ENCODE measurements at regions not wholly inside any gene's neighbourhood (a gene's known extent, or its start where the extent isn't known, plus 50 kb on each side); places are given as distances from the start of the nearest gene placed in this dataset.

DNA sequence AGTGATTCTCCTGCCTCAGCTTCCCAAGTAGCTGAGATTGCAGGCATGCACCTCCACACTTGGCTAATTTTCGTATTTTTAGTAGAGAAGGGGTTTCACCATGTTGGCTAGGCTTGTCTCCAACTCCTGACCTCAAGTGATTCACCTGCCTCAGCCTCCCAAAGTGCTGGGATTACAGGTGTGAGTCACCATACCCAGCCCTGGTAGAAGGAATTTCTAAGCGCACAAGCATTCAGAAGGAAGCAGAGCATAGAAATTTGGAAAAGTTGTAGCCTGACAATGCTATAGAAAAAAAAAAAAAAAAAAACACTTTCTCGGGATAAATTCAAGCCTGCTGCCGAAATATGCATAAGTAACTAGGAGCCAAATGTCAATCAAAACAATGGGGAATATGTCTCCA is 249.4 kb downstream of the GRB14 start:
- no peak for DNase-seq
- H3K27ac ChIP-seq, result no peak overlapping the region
- no peak overlapping the region for H2AFZ ChIP-seq
- no peak overlapping the region for H3K4me3 ChIP-seq
- no peaks in the 10 kb centered on the region for H3K36me3 ChIP-seq (ENCODE audit: low read depth)
- no peaks in the 10 kb centered on the region for H3F3A ChIP-seq (ENCODE audit: insufficient read depth)
- H3K9ac ChIP-seq, result no peak overlapping the region
- no peaks in the 10 kb centered on the region for H3K4me1 ChIP-seq (ENCODE audit: insufficient read depth)
- no peaks in the 10 kb centered on the region for H3K27me3 ChIP-seq (replicated peaks; ENCODE audit: insufficient read depth)
- no peaks in the 10 kb centered on the region for H3K9me3 ChIP-seq (ENCODE audit: low read depth)
- WGBS, 2 experiments (ENCODE audit: low coverage in 1 of 2, low lambda C conversion rate in 2 of 2, missing lambda C conversion rate in 2 of 2), result 38 to 47% methylated on average over 4 of the region's 4 CpGs
- no peak overlapping the region for H3K4me2 ChIP-seq (ENCODE audit: unreplicated experiment)
- H3K79me2 ChIP-seq (ENCODE audit: insufficient read depth), result no peaks in the 10 kb centered on the region
- H3K9me2 ChIP-seq (ENCODE audit: insufficient read depth), result no peaks in the 10 kb centered on the region
- TF ChIP-seq EZH2phosphoT487 (IDR thresholded peaks at IDR 0.05; ENCODE audit: insufficient read depth, low read depth) (no peak), EZH2 (IDR thresholded peaks at IDR 0.05; ENCODE audit: insufficient read depth, poor library complexity, severe bottlenecking) (no peak)
- H4K20me1 ChIP-seq (ENCODE audit: insufficient read depth), result no peaks in the 10 kb centered on the region
- in situ Hi-C loops (cut with MboI), result no loop called here

DNA sequence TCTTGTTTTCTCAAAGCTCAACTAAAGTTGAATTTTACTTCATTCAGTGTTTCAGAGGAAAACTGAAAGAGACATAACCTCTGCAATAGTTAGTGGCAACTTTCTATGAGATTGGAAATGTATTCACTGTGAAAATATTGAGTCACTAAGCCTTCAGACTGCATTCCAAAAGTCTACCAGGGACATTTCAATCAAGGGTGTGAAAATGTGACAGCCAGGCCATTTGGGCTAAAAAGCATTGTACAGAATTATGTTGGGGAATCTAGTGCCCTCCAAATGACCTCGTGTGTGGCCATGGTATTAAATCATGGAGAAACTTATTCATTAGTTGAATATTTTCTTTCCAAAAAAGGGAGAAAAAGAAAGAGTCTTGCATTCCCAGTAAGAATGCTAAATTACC is 251.9 kb downstream of the GRB14 start:
- Histone ChIP-seq H3K4me3 (no peak overlapping the region), H3K27ac (no peak overlapping the region), H3K27me3 (replicated peaks; ENCODE audit: insufficient read depth) (no peaks in the 10 kb centered on the region), H3K4me2 (ENCODE audit: unreplicated experiment) (no peak overlapping the region), H4K20me1 (ENCODE audit: insufficient read depth) (no peaks in the 10 kb centered on the region), H3K9ac (no peak overlapping the region), H3F3A (ENCODE audit: insufficient read depth) (no peaks in the 10 kb centered on the region), H3K4me1 (ENCODE audit: insufficient read depth) (no peaks in the 10 kb centered on the region), H3K79me2 (ENCODE audit: insufficient read depth) (no peaks in the 10 kb centered on the region), H3K9me2 (ENCODE audit: insufficient read depth) (no peaks in the 10 kb centered on the region), H3K9me3 (ENCODE audit: low read depth) (no peaks in the 10 kb centered on the region), H3K36me3 (ENCODE audit: low read depth) (no peaks in the 10 kb centered on the region), H2AFZ (no peak overlapping the region)
- in situ Hi-C loops (cut with MboI), result no loop called here
- DNase-seq, result no peak
- 0 to 6% methylated on average over 1 of the region's 1 CpG for WGBS, 2 experiments (ENCODE audit: low coverage in 1 of 2, low lambda C conversion rate in 2 of 2, missing lambda C conversion rate in 2 of 2)
- TF ChIP-seq EZH2 (IDR thresholded peaks at IDR 0.05; ENCODE audit: insufficient read depth, poor library complexity, severe bottlenecking) (no peak), EZH2phosphoT487 (IDR thresholded peaks at IDR 0.05; ENCODE audit: insufficient read depth, low read depth) (no peak)

DNA sequence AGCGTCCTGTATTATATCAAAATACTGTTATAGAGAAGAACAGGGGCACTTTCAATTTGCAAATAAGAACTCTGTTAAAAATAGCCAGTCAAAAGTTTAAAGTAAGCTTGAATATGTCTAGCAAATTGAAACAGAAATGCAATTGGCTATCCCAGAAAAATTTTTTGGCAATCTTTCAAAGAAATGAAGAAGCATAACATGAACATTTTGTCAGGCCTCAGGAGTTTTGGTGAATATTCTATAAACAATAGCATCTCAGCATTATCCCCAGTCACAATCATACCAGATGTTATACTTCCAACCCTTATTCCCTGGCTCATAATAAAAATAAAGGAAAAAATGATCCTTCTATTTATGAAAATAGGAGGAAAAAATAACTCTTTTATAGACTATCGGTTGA is 252.4 kb downstream of the GRB14 start:
- H3K4me3 ChIP-seq, result no peak overlapping the region
- H3K9me3 ChIP-seq (ENCODE audit: low read depth), result no peaks in the 10 kb centered on the region
- WGBS, 2 experiments (ENCODE audit: low coverage in 1 of 2, low lambda C conversion rate in 2 of 2, missing lambda C conversion rate in 2 of 2), result 24 to 34% methylated on average over 2 of the region's 2 CpGs
- TF ChIP-seq EZH2phosphoT487 (IDR thresholded peaks at IDR 0.05; ENCODE audit: insufficient read depth, low read depth) (no peak), EZH2 (IDR thresholded peaks at IDR 0.05; ENCODE audit: insufficient read depth, poor library complexity, severe bottlenecking) (no peak)
- in situ Hi-C loops (cut with MboI), result no loop called here
- H3K27ac ChIP-seq, result no peak overlapping the region
- no peaks in the 10 kb centered on the region for H3K79me2 ChIP-seq (ENCODE audit: insufficient read depth)
- H3F3A ChIP-seq (ENCODE audit: insufficient read depth), result no peaks in the 10 kb centered on the region
- H4K20me1 ChIP-seq (ENCODE audit: insufficient read depth), result no peaks in the 10 kb centered on the region
- H3K9ac ChIP-seq, result no peak overlapping the region
- no peak for DNase-seq
- H2AFZ ChIP-seq, result no peak overlapping the region
- no peaks in the 10 kb centered on the region for H3K4me1 ChIP-seq (ENCODE audit: insufficient read depth)
- no peak overlapping the region for H3K4me2 ChIP-seq (ENCODE audit: unreplicated experiment)
- no peaks in the 10 kb centered on the region for H3K27me3 ChIP-seq (replicated peaks; ENCODE audit: insufficient read depth)
- H3K36me3 ChIP-seq (ENCODE audit: low read depth), result no peaks in the 10 kb centered on the region
- no peaks in the 10 kb centered on the region for H3K9me2 ChIP-seq (ENCODE audit: insufficient read depth)

DNA sequence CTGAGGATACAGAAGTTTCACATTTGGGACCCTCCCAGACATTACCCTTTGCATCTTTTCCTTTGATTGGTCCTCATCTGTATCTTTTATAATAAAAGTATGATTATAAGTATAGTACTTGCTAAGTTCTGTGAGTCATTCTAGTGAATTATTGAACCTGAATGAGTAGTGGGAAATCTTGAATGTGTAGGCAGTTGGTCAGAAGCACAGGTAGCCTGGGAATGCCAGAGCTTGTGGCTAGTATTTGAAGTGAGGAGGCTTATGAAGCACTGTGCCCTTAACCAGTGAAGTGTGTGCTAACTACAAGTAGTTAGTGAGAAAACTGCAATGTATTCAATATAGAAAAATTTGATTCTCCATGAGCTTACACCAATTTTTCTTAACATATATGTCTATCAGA is 257.6 kb downstream of the GRB14 start:
- H3K9ac ChIP-seq, result no peak overlapping the region
- H3K9me2 ChIP-seq (ENCODE audit: insufficient read depth), result no peaks in the 10 kb centered on the region
- in situ Hi-C loops (cut with MboI), result no loop called here
- H3K4me1 ChIP-seq (ENCODE audit: insufficient read depth), result no peaks in the 10 kb centered on the region
- no peak overlapping the region for H2AFZ ChIP-seq
- no peaks in the 10 kb centered on the region; the same call in 1 of the 2 replicates for H3K27me3 ChIP-seq (replicated peaks; ENCODE audit: insufficient read depth)
- no peaks in the 10 kb centered on the region for H4K20me1 ChIP-seq (ENCODE audit: insufficient read depth)
- no peaks in the 10 kb centered on the region for H3K79me2 ChIP-seq (ENCODE audit: insufficient read depth)
- TF ChIP-seq EZH2phosphoT487 (IDR thresholded peaks at IDR 0.05; ENCODE audit: insufficient read depth, low read depth) (no peak), EZH2 (IDR thresholded peaks at IDR 0.05; ENCODE audit: insufficient read depth, poor library complexity, severe bottlenecking) (no peak)
- no peaks in the 10 kb centered on the region for H3F3A ChIP-seq (ENCODE audit: insufficient read depth)
- H3K9me3 ChIP-seq (ENCODE audit: low read depth), result no peaks in the 10 kb centered on the region
- no peak overlapping the region for H3K4me3 ChIP-seq
- H3K27ac ChIP-seq, result no peak overlapping the region
- H3K36me3 ChIP-seq (ENCODE audit: low read depth), result no peaks in the 10 kb centered on the region
- H3K4me2 ChIP-seq (ENCODE audit: unreplicated experiment), result no peak overlapping the region
- DNase-seq, result no peak

DNA sequence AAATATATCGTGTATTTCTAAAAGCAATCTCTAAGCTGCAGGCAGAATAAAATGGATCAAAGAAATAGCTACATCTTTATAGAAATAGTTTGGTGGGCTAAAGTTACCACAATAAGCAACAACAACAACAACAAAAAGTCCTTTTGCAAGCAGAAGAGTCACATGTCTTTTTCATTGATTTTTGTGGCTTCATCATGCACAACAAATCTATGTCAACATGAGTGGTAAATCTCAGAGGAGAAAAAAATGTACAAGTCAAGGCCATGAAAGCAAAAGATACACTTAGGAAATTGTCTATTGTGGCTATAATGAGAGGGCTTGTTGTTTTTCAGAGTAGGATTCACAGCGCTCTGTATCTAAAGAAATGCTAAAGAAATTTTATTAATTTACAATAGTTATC is 269.7 kb downstream of the GRB14 start:
- no peaks in the 10 kb centered on the region for H3K79me2 ChIP-seq (ENCODE audit: insufficient read depth)
- H3K27me3 ChIP-seq (replicated peaks; ENCODE audit: insufficient read depth), result no peaks in the 10 kb centered on the region; the same call in 1 of the 2 replicates
- no peaks in the 10 kb centered on the region for H3K4me1 ChIP-seq (ENCODE audit: insufficient read depth)
- in situ Hi-C loops (cut with MboI), result no loop called here
- H4K20me1 ChIP-seq (ENCODE audit: insufficient read depth), result no peaks in the 10 kb centered on the region
- no peak overlapping the region for H3K9ac ChIP-seq
- no peaks in the 10 kb centered on the region for H3K36me3 ChIP-seq (ENCODE audit: low read depth)
- no peaks in the 10 kb centered on the region for H3K9me2 ChIP-seq (ENCODE audit: insufficient read depth)
- no peak for TF ChIP-seq EZH2 (IDR thresholded peaks at IDR 0.05; ENCODE audit: insufficient read depth, poor library complexity, severe bottlenecking)
- no peak for TF ChIP-seq EZH2phosphoT487 (IDR thresholded peaks at IDR 0.05; ENCODE audit: insufficient read depth, low read depth)
- no peak overlapping the region for H3K4me2 ChIP-seq (ENCODE audit: unreplicated experiment)
- 45 to 53% methylated on average over 2 of the region's 2 CpGs for WGBS, 2 experiments (ENCODE audit: low coverage in 1 of 2, low lambda C conversion rate in 2 of 2, missing lambda C conversion rate in 2 of 2)
- no peaks in the 10 kb centered on the region for H3F3A ChIP-seq (ENCODE audit: insufficient read depth)
- no peak overlapping the region for H3K27ac ChIP-seq
- no peak for DNase-seq
- no peaks in the 10 kb centered on the region for H3K9me3 ChIP-seq (ENCODE audit: low read depth)
- H2AFZ ChIP-seq, result no peak overlapping the region
- no peak overlapping the region for H3K4me3 ChIP-seq
